NOMO-1 treated with DMSO at 0.1 percent for 48 hours (cell line): ENCODE measurements at regions not wholly inside any gene's neighbourhood (a gene's known extent, or its start where the extent isn't known, plus 50 kb on each side); places are given as distances from the start of the nearest gene placed in this dataset.
"Not testable (repeated sequence)": the region's sequence is repeated elsewhere in the genome, so short reads cannot be mapped to it uniquely, and the experiment has no call there.

Experiments used
- DNase-seq: peaks from one replicate; lab custom pipeline; 2025; ENCODE audit not compliant: unreplicated experiment; lab: John Stamatoyannopoulos, UW

DNA sequence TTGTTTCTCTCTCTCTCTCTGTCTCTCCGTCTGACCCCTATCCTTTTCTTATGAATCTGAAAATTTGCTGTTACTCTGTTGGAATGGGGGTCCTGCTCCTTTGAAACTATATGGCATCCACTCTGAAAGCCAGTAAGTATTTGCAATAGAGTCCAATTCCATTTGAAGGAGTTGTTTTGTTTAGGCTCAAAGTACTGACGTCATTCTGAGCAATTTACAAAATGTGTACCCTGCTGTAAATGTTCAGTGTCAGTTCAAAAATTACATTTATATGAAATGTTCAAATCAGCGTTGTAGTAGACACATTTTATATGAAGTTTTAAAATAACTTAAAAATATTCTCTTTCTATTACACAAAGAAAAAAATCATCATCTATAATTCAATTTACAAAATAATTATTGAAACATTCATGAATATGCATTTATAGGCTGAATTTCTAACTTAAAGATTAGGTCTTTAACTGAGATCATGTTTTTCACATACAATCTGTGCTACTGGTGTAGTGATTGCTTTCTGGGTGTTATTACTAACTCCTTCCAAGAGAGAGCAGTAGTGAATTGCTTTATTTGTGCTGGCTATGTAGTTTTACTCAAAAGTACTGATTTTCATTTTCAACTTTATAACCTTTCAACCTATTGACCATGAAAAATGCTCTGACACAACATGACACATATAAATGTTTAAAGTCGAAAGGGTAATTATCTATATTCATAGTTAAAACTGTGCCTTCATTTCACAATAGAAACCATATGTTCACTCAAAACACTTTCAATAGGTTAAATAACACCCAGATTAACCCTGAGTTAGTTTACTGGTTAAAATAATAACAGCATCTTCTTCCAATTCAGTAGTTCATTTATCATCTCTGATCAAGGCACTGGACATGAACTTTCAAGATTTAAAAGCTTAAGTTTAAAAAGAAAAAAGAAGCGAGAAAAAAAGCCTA is 253.1 kb upstream of the ADGRL4 start:
- DNase-seq, result peak; percentile 3

DNA sequence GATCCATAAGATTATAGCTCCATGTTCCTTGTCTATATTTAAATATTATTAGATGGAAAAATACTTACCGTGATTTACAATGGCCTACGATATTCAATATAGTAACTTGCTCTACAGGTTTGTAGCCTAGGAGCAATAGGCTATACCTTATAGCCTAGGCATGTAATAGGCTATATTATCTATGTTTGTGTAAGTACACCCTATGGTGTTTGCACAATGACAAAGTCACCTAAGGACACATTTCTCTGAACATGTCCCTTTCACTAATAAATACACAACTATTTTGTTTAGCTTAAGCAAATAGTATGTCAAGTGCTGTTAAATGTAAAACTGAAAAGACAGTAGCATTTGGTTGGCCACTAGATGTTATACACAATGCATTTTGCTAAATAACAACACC is 248.9 kb upstream of the ADGRL4 start:
- no peak for DNase-seq

DNA sequence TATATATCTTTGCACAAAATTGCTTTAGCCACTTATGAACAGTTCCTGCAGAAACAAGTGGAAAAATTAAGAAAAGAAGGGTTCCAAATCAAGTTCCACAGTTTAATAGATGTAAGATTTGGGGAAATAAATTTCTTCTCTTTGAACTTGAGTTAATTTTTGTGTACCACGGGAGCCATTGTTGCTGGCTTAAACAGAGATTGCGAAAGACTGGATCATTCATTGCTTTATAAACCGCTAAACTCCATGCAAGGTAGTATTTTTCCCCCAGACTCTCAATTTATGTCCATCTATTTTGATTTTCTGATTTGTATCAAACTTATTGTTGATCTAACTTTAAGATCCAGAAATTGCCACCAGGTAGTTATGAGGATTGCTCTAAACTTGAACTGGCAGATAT is 246.1 kb upstream of the ADGRL4 start:
- no peak for DNase-seq

DNA sequence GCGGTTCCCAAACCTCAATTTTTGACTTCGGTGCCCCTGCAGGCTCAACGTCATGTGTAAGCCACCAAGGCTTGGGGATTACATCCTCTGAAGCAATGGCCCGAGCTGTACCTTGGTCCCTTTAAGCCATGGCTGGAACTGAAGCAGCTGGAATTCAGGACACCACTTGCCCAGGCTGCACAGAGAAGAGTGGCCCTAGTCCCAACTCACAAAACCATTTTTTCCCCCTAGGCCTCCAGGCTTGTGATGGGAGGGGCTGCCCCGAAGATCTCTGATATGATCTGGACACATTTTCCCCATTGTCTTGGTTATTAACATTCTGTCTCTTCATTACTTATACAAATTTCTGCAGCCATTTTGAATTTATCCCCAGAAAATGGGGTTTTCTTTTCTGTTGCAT is 233.3 kb upstream of the ADGRL4 start:
- no peak for DNase-seq

DNA sequence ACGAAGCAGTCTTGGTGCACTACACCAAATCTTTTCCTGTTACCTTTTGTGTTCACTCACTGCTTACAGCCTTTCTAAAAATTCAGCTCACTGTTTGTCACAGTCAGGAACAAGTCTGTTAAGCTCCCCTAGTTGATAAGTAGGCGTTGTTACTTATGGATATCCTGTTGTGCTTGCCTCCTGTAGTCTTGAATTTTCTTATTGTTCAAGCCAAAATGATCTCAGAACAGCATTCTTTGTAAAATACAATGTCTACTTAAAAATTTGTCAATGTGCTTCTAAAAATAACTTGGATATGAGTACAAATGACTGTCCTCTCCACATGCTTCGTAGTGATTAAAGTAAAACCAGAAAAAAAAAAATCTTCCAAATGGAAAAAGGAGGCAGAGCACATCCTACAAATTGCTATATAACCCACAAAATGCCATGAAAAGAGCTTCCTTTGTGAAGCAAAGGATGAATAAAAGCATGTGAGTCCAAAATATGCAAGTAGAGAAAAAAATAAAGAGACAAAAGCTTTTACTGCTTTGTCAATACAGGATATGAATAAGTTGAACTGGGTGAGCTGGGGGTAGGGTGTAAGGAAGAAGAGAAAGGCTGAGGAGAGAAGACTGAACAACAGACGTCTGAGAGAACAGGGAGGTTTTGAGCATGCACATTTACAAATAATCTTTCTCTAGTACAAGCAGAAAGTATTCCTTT is 228.9 kb upstream of the ADGRL4 start:
- no peak for DNase-seq

DNA sequence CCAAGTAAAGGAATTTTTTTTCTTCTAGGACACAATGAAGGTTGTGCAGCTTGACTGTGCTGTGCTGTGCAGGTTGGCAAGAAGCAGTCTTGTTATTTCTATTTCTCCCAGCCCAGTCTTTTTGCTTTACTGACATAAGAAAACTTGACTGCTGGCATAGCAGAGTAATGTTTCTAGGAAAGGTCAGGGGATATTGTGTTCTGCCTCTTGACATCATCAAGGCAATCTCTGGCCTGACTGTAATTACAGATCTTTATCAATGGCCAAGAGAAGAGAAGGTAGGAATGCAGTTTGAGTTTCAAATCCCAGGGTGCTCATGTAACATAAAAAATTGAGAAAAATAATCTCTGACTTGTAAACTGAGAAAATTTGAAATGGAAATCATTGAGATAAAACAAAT is 226.3 kb upstream of the ADGRL4 start:
- DNase-seq, result no peak

DNA sequence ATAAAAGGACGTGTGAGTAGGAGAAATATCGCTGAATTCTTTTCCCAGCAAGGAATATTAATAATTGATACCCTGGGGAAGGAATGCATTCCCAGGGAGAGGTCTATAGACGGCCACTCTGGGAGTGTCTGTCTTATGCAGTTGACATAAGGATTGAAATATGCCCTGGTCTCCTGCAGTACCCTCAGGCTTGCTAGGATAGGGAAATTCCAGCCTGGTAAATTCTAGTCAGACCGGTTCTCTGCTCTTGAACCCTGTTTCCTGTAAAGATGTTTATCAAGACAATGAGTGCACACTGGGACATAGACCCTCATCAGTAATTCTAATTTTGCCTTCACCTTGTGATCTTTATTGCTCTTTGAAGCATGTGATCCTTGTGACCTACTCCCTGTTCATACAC is 224.2 kb upstream of the ADGRL4 start:
- DNase-seq, result not testable (repeated sequence)

DNA sequence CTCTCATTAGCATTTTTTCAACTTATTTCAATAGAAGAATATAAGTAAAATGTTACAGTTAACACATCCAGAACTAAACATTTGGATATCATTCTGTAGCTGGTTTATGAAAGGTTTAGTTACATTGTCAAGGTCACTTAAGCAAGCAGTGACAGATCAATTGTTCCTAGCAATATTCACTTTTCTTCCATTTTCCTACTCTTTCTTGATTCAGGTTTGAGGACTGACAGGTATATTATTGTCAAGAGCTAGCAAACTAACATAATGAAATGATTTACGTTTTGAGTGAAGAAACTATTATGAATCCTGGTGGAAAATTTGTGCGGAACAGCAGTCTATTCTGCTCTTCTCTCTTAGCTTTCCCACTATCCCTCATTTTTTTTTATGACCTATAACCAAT is 220.4 kb upstream of the ADGRL4 start:
- no peak for DNase-seq

DNA sequence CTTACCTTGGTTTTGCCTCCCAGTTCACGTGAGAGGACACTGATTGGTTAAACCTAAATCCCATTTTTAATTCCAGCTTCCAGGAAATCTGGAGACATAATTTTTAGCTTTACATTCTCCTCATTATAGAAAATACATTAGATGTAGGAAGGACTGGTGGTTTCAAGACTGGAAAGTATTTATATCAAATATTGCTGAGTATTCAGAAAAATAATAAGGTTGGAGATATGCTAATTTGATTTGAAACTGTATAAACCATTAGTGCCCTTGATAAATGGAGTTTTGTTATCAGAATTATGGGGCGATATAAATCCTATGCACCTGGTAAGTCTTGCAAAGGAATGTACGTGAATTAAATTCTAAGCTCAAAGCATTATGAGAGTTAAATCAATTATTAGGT is 218.0 kb upstream of the ADGRL4 start:
- DNase-seq, result no peak

DNA sequence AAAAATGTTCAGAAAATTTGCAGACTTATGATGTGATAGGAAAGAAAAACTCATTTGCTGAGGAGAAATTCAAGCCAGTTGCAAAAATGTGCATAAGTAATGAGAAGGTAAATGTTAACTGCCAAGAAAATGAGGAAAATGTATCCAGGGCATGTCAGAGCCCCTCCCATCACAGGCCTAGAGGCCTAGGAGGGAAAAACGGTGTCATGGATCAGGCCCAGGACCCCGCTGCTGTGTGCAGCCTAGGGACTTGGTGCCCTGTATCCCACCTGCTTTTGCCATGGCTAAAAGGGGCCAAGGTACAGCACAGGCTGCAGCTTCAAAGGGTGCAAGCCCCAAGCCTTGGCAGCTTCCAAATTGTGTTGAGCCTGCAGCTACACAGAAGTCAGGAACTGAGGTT is 214.0 kb upstream of the ADGRL4 start:
- no peak for DNase-seq

DNA sequence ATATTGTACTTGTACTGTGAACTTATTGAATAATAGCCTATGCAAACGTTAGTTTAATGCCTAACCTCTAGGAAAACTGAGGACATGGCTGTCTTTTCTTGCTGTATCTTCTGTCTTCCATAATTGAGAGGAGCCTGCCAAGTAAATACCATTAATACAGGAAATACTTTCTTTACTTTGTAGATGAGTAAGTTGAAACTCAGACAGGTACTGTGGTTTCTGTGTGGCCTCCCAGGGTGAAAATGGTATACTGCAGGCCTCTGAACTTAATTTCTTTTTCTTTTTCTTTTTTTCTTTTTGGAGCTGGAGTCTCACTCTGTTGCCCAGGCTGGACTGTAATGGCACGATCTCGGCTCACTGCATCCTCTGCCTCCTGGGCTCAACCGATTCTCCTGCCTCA is 208.8 kb upstream of the ADGRL4 start:
- DNase-seq, result no peak

DNA sequence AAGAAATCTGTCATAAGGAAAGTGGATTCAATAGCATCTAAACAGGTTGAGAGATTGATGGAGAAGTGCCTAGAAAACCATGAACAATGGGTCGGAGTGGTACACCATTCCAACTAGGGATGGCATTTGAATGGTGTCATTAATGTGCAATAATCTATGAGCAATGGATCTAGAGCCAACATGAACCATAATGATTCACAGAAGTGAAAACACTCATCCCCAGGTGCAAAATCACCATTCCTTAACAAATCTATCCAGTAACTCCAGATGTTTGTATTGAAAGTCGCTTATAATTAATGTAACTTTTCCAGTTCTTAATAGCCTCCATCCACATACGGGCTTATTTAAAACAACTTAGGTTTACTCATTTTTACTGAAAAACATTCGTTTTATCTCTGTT is 201.3 kb upstream of the ADGRL4 start:
- DNase-seq, result no peak

DNA sequence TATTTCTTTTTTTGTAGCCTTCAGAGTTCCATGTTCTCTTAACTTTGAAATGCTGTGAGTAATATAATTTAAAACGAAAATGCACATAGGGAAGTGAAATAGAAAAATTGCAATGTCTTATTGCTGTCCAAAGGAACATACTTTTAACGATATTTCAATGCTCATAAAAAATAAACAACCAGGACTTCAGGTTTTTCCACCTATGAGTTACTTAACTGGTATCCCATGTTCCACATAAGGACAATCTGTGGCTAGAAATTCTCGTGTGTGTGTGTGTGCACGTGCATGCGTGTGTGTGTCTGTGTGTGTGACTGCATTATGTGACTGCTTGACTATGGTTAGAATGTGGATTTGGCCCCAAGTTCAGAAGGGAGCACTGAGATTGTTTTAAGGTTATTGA is 200.8 kb upstream of the ADGRL4 start:
- no peak for DNase-seq

DNA sequence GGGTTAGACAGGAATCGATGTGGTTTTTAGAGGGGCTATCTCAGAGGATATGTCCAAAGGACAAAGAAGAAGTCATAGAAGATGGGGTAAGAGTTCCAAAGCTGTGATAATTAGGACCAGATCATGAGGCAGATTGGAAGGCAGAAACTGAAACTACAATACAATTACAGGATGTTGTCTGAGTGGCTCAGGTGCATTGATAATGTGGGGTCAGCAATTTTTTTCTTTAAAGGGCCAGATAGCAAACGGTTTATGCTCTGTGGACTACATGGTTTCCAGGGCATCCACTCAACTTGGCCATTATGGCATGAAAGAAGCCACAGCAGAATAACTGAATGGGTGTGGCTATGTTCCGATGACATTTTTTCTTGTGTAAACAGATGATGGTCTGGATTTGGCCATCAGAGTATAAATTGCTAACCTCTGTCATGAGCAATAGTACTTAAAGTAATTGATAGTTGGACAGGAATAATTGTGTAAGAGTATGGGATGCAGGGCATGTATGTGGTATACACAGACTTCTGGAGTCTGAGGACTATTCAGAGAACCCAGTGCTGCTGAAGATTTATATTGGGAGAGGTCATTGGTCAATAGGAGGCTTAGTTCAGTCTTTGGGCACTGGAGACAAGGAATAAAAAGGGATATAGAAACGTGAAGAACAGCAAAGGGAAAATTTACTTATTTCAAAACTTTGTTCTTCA is 198.4 kb upstream of the ADGRL4 start:
- DNase-seq, result no peak

DNA sequence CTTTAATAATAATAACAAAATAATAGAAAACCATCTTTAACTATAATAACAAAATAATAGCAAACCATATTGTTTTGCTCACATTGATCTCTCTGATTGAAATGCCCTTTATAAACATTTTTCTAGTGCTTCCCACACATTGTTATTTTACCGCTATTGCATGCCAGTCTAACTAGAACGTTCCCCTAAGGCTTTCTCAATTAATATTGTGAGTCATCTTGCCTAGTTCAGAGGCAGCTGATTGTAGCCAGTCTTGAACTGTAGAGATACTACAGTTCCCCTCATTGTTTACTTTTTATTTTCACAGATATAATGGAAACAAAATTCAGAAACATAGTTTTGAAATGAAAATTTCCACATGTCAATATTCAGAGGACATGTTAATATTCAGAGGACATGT is 192.3 kb upstream of the ADGRL4 start:
- no peak for DNase-seq

DNA sequence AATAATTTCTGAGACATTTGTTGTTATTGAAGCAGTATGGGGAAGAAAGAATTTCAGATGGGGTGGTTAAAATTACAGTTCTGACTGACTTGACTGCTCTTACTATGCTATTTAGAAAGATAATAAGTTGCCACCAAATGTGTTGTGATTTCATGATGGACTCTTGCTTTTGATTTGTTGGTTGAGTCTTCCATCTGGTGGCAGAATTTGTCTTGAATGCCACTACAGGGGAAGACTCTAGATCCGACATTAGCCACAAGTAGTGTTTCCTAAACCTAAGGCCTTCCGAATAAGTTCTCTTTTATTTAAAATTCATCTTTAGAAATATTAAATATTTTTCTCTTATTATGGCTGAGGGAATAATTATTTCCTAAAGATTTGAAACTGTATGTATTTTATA is 190.9 kb upstream of the ADGRL4 start:
- peak; percentile 1 for DNase-seq

DNA sequence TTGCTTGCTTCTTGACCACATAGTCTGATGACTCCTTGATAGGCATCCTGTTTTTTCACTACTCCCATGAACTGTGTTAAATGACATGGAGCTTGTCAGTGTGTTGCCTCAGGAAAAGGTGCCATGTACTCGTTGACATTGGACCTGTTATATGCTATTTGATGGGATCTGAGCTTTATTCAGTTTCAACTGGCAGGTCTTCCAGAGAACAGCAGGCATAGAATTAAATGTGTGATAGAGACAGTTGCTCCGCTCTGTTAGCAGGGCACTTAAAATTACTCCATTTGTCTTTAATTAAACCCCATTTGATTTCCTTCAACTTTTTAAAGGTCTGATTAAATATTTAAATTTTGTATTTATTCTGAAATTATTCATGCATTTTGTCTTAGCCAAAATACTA is 189.7 kb upstream of the ADGRL4 start:
- no peak for DNase-seq

DNA sequence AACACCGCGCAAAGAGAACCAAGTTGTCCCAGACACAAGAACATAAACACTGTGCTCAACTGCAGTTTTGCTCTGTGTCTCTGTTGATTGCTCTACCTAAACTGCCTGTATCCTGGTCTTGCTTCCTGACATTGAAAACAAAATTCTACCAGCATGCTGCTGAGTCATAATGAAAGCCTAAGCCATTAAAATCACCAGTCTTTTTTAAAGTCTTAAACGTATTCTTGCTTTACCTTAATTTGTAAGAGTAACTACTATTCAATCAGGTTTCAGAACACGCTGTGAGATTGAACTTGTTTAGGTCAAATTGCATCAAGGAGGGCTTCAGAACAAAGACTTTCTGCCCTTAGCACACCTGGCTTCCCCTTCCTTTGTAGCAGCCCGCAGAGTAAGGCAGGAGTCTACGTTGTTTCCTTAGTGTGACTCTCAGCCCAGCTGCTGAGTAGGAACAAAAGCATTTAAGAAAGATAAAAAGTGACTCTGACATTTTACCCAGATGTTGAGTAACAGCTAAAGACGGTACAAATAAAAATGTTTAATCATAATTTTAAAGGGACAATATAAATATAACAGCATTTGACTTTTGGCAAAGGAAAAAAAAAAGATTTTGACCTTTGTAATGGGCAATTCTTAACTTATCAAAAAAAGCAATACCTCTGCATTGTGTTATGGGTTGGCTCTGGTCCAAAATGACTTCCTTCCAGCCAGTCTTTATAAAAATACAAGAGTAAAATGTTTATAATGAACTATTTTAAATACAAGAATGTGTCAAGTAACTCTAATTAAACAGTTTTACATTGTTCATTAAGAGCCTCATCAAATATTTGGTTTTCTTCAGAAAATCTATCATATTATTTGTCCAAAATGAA is 186.9 kb upstream of the ADGRL4 start:
- no peak for DNase-seq

DNA sequence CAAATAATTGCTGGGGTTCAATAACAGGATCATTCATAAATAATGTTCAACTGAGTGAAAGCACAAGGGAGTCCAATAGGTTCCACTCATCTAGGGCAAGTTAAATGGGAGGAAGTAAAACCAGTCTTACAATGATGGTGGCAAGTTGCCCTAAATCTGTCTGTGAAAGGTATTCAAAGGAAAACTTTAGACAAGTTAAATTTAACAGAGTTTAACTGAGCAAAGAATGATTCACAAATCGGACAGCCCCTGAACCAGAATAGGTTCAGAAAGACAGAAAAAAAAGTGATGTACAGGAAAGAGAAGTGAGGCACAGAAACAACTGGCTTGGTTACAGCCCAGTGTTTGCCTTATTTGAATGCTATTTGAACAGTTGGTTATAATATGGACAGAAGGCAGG is 183.5 kb upstream of the ADGRL4 start:
- no peak for DNase-seq

DNA sequence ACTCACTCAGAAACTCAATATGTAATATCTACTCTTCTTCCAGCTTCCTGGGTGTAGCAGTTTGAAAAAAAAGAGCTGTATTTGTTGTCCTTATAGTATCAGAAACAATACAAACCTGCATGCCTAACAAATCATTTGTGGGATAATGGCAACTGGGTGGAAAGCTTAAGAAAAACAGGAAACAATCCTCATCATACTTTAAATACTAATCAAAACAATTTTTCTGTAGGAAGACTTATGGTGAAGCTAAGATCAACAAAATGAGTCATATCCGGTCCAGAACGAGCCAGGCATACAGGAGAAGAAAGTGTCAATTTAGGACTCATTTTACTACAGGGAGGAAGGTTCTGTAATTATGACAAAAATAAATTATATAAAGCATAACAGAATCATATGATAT is 181.8 kb upstream of the ADGRL4 start:
- DNase-seq, result no peak

DNA sequence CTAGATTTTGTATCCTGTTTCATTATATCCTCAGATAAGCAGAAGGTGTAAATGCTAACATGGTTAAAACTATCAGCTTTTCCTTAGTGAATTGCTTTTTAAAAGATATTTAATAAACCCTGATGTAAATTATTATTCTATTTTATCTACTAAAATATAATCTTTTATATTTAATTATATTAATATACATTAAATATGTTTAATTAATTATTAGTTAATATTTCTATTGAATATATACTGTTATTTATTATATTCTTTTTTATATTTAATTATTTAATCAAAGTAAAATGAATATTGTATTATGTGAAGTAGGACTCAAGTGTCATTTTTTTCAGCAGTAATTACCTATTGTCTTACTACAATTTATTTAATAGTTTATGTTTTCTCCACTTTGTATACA is 179.7 kb upstream of the ADGRL4 start:
- DNase-seq, result no peak
